ENCODE measurements at regions not wholly inside any gene's neighbourhood (a gene's known extent, or its start where the extent isn't known, plus 50 kb on each side); places are given as distances from the start of the nearest gene placed in this dataset.

- TF ChIP-seq CTCF (IDR thresholded peaks at IDR 0.05) (no peak), ZFX (IDR thresholded peaks at IDR 0.05; ENCODE audit: borderline replicate concordance) (no peak)
Observed at GRCh38 chr21:34262469-34262845, 101.3 kb upstream of the KCNE2 start.

GRCh38 chr21:34263629-34264028, 100.2 kb upstream of the KCNE2 start:
- H3K27ac ChIP-seq = no peak overlapping the region
- TF ChIP-seq CTCF (IDR thresholded peaks at IDR 0.05) (no peak), ZFX (IDR thresholded peaks at IDR 0.05; ENCODE audit: borderline replicate concordance) (no peak)

More at GRCh38 chr21:34262469-34262845, 101.3 kb upstream of the KCNE2 start:
- H3K27ac ChIP-seq = no peak overlapping the region

- H3K27ac ChIP-seq = no peak overlapping the region
- TF ChIP-seq ZFX (IDR thresholded peaks at IDR 0.05; ENCODE audit: borderline replicate concordance) (no peak), CTCF (IDR thresholded peaks at IDR 0.05) (no peak)
Observed at GRCh38 chr21:34266351-34266750, 97.5 kb upstream of the KCNE2 start.

GRCh38 chr21:34268493-34268892, 95.3 kb upstream of the KCNE2 start:
- no peak for TF ChIP-seq CTCF (IDR thresholded peaks at IDR 0.05)
- no peak for TF ChIP-seq ZFX (IDR thresholded peaks at IDR 0.05; ENCODE audit: borderline replicate concordance)
- H3K27ac ChIP-seq = no peak overlapping the region

- TF ChIP-seq CTCF (IDR thresholded peaks at IDR 0.05) (no peak), ZFX (IDR thresholded peaks at IDR 0.05; ENCODE audit: borderline replicate concordance) (no peak)
- H3K27ac ChIP-seq = no peak overlapping the region
Observed at GRCh38 chr21:34270411-34270810, 93.4 kb upstream of the KCNE2 start.

GRCh38 chr21:34271189-34271851, 92.5 kb upstream of the KCNE2 start:
- no peak for TF ChIP-seq ZFX (IDR thresholded peaks at IDR 0.05; ENCODE audit: borderline replicate concordance)
- TF ChIP-seq CTCF (IDR thresholded peaks at IDR 0.05) = no peak
- H3K27ac ChIP-seq = no peak overlapping the region

GRCh38 chr21:34272321-34272720, 91.5 kb upstream of the KCNE2 start:
- TF ChIP-seq ZFX (IDR thresholded peaks at IDR 0.05; ENCODE audit: borderline replicate concordance) (no peak), CTCF (IDR thresholded peaks at IDR 0.05) (no peak)
- H3K27ac ChIP-seq = no peak overlapping the region
